Stimulated activated CD8-positive, alpha-beta memory T cell treated with anti-CD3 and anti-CD28 coated beads, Interleukin-4, amount 100 ng/mL, for 48 hours (primary cell): ENCODE measurements at regions not wholly inside any gene's neighbourhood (a gene's known extent, or its start where the extent isn't known, plus 50 kb on each side); places are given as distances from the start of the nearest gene placed in this dataset.

ENCODE experiments used
- DNase-seq: peaks from one replicate; pipeline ENCODE4 v3.0.0-alpha.2; 2020

- no peak for DNase-seq
Observed at GRCh38 chr13:40403509-40404241, 262.8 kb downstream of the FOXO1 start.

- no peak for DNase-seq
Observed at GRCh38 chr13:40404407-40404806, 262.0 kb downstream of the FOXO1 start.

- no peak for DNase-seq
Observed at GRCh38 chr13:40404967-40405716, 261.3 kb downstream of the FOXO1 start.

- DNase-seq = no peak
Observed at GRCh38 chr13:40406405-40407120, 259.9 kb downstream of the FOXO1 start.

GRCh38 chr13:40407567-40407966 lies 258.9 kb downstream of the FOXO1 start:
- DNase-seq = no peak

GRCh38 chr13:40408602-40409001 lies 257.8 kb downstream of the FOXO1 start:
- no peak for DNase-seq

GRCh38 chr13:40409278-40409677 lies 257.2 kb downstream of the FOXO1 start:
- DNase-seq = no peak

GRCh38 chr13:40410315-40410714 lies 256.1 kb downstream of the FOXO1 start:
- no peak for DNase-seq

GRCh38 chr13:40420160-40420740 lies 246.2 kb downstream of the FOXO1 start:
- no peak for DNase-seq

GRCh38 chr13:40422588-40423235 lies 243.7 kb downstream of the FOXO1 start:
- DNase-seq = no peak

- no peak for DNase-seq
Observed at GRCh38 chr13:40428354-40428753, 238.1 kb downstream of the FOXO1 start.

GRCh38 chr13:40429706-40430545 lies 236.5 kb downstream of the FOXO1 start:
- DNase-seq = no peak

- no peak for DNase-seq
Observed at GRCh38 chr13:40432018-40432978, 234.1 kb downstream of the FOXO1 start.

- DNase-seq = no peak
Observed at GRCh38 chr13:40433001-40433400, 233.4 kb downstream of the FOXO1 start.

GRCh38 chr13:40433577-40433976 lies 232.9 kb downstream of the FOXO1 start:
- DNase-seq = no peak

- DNase-seq = no peak
Observed at GRCh38 chr13:40434516-40435397, 231.7 kb downstream of the FOXO1 start.

- no peak for DNase-seq
Observed at GRCh38 chr13:40438022-40438680, 228.3 kb downstream of the FOXO1 start.

- DNase-seq = no peak
Observed at GRCh38 chr13:40438999-40439797, 227.2 kb downstream of the FOXO1 start.
